Left lung (tissue), 4 donors: ENCODE measurements at regions not wholly inside any gene's neighbourhood (a gene's known extent, or its start where the extent isn't known, plus 50 kb on each side); places are given as distances from the start of the nearest gene placed in this dataset.

ENCODE experiments used
- ATAC-seq: fragments of 200-7000 bp; cut with Tn5 transposase; one replicate; pipeline ENCODE4 v1.9.1; 2020; ENCODE audit warnings: moderate library complexity
- DNase-seq, 4 donors: peaks; one replicate each; pipeline ENCODE4 v3.0.0-alpha.2; 2013 to 2020
- H3K27ac ChIP-seq, 2 donors: fragments of 200-600 bp; sonication (generic) in 1 of 2; one replicate each; pipeline versions ENCODE4 v1.5.0 to v1.8.0; 2020 to 2021
- H3K27me3 ChIP-seq, 2 donors: fragments of 200-600 bp; sonication (generic) in 1 of 2; one replicate each; pipeline versions ENCODE4 v1.5.0 to v1.8.0; 2020 to 2021
- H3K36me3 ChIP-seq, 2 donors: fragments of 200-600 bp; sonication (generic) in 1 of 2; one replicate each; pipeline versions ENCODE4 v1.5.0 to v1.8.0; 2020 to 2021
- H3K4me1 ChIP-seq, 2 donors: fragments of 200-600 bp; one replicate each; pipeline ENCODE4 v1.8.0; 2021
- H3K4me3 ChIP-seq, 2 donors: fragments of 200-600 bp; sonication (generic) in 1 of 2; one replicate each; pipeline versions ENCODE4 v1.5.0 to v1.8.0; 2020 to 2021; ENCODE audit warnings: mild to moderate bottlenecking in 1 of 2
- H3K9me3 ChIP-seq, 2 donors: fragments of 200-600 bp; sonication (generic) in 1 of 2; one replicate each; pipeline versions ENCODE4 v1.5.0 to v1.8.0; 2020 to 2021
- intact Hi-C, 2 donors: fragments of 100-400 bp; cut with DNase I; formaldehyde crosslinking; loops; one replicate each; pipeline versions ENCODE4 v1.11.2 to v1.14.2; 2022
- TF ChIP-seq, protein P1 (sequence below), 2 donors: fragments of 200-600 bp; sonication (generic) in 1 of 2; IDR thresholded peaks; one replicate each; pipeline versions ENCODE4 v1.5.0 to v1.8.0; 2021; ENCODE audit warnings: antibody characterized with exemption in 2 of 2
- donor health status: DM: no; HTN: yes; CAD: no.
- donor health status: DM: no; HTN: no; CAD: no.

DNA sequence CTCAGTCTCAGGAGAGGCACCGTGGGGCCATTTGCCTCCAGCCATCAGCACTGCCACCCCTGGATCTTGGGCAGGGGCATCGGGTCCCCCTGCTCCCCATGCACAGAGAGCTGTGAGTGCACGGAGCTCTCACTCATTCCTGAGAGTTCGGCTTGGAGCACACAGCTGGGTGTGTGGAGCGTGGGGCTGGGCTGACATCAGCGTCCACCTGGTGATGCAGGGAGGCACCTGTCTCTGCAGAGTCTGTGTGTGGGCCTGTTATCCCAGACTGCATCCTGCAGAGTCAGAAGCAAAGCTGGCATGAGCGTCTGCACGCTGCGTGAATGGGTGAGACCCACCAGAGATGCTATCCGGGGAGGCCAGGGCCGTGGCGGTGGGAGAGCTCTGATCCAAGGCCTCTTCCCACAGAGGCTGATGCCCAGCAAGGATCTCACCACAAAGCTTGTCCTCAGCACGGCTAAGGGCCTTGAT lies 248.8 kb upstream of the AFDN start:
- peaks cover 3% of the 10 kb centered on the region in 2 donors for H3K4me1 ChIP-seq
- H3K27me3 ChIP-seq = no peaks in the 10 kb centered on the region
- ATAC-seq (no peak), DNase-seq (peak in 1 of 4 donors; percentile 43)
- no peak overlapping the region for H3K4me3 ChIP-seq
- peaks cover 0 to 6% of the 10 kb centered on the region in 2 donors for H3K9me3 ChIP-seq
- H3K27ac ChIP-seq = no peak overlapping the region
- TF ChIP-seq, protein P1, sequence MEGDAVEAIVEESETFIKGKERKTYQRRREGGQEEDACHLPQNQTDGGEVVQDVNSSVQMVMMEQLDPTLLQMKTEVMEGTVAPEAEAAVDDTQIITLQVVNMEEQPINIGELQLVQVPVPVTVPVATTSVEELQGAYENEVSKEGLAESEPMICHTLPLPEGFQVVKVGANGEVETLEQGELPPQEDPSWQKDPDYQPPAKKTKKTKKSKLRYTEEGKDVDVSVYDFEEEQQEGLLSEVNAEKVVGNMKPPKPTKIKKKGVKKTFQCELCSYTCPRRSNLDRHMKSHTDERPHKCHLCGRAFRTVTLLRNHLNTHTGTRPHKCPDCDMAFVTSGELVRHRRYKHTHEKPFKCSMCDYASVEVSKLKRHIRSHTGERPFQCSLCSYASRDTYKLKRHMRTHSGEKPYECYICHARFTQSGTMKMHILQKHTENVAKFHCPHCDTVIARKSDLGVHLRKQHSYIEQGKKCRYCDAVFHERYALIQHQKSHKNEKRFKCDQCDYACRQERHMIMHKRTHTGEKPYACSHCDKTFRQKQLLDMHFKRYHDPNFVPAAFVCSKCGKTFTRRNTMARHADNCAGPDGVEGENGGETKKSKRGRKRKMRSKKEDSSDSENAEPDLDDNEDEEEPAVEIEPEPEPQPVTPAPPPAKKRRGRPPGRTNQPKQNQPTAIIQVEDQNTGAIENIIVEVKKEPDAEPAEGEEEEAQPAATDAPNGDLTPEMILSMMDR (IDR thresholded peaks at IDR 0.05) = no peak
- no peaks in the 10 kb centered on the region for H3K36me3 ChIP-seq
- intact Hi-C loops = no loop called here

DNA sequence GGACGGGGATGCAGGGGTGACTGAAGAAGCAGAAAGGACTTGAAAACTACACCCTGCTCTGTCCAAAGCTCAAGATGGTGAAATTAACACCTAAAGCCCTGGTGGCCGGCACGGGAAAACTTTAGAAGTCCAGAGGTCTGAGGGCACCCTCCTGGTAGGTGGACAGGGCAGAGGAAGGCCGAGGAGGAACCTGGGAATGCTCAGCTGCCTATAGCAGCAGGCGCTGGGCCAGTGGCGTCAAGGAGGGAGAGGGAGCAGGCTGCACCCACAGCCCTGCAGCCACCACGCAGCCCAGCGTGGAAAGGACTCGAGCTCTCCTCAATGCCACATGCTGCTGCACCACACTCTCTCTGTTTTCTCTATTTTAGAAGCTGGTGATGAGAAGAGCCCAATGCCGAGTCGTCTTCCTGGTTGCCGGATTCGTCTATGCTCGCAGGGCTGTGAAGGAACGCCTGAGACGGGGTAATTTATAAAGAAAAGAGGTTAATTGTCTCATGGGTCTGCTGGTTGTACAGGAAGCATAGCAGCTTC lies 248.3 kb upstream of the AFDN start:
- H3K27me3 ChIP-seq = no peaks in the 10 kb centered on the region
- DNase-seq (peak in 1 of 4 donors; percentile 62), ATAC-seq (no peak)
- peaks cover under 1 to 1% of the 10 kb centered on the region in 2 donors for H3K4me1 ChIP-seq
- no peak overlapping the region for H3K27ac ChIP-seq
- H3K9me3 ChIP-seq = peaks cover 0 to 10% of the 10 kb centered on the region in 2 donors
- intact Hi-C loops = no loop called here
- TF ChIP-seq, protein P1 (IDR thresholded peaks at IDR 0.05) = no peak
- H3K36me3 ChIP-seq = no peaks in the 10 kb centered on the region
- no peak overlapping the region for H3K4me3 ChIP-seq

DNA sequence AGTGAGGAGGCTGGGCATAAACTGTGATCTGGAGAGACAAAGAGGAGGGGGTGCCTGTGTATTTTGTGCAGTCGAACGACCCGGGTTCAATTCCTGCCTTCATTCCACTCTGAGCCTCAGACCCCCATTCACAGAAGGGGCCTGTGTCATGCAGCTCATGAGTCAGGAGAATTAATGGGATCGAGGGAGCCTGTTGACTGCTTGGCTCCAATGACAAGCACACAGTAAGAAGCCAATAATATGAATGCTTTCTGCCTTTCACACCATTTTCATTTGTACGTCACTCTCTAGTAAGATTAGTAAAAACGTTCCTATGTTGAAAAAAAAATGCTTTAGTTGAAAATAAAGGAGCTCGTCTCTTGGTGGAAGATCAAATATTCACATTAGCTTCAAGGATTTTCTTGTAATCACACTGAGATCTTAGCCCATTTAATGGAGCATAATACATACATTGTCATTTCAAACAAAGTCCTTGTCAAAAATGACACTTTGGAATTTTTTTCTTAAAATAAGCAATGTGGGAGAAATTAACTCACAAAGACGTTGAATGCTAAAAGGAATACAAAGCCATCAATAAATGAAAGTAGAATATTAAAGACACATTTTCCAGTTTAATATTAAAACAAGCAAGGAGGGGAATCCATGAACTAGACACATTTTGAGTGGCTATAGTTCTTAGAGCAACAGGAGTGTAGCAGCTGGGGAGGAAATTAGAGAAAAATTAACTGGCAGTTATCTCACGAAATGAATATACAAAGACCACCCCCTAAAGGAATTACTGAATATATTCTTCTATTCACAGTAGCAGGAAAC lies 246.7 kb upstream of the AFDN start:
- peak in 1 of 4 donors; percentile 42 for DNase-seq
- Histone ChIP-seq H3K36me3 (no peaks in the 10 kb centered on the region), H3K4me1 (no peaks in the 10 kb centered on the region), H3K4me3 (no peak overlapping the region), H3K27ac (no peak overlapping the region), H3K9me3 (peaks cover 0 to 12% of the 10 kb centered on the region in 2 donors), H3K27me3 (no peaks in the 10 kb centered on the region)
- TF ChIP-seq, protein P1 (IDR thresholded peaks at IDR 0.05) = no peak
- ATAC-seq = no peak
- intact Hi-C loops = no loop called here

DNA sequence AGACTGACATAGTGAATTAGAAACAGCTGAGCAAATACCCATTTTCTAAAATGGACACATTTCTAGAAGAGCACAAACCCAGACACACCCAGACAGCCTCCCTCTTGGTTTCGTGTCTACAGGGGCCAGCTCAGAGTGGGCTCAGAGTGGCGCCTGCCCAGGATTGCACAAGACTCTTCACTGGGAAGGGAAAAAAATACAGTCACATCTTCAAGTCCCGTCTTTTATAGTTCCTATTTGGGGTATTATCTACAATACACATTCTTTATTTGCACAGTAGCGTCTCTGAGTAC lies 246.1 kb upstream of the AFDN start:
- intact Hi-C loops = no loop called here
- DNase-seq (peak in 1 of 4 donors; percentile 18), ATAC-seq (no peak)
- TF ChIP-seq, protein P1 (IDR thresholded peaks at IDR 0.05) = no peak
- Histone ChIP-seq H3K27ac (no peak overlapping the region), H3K4me3 (no peak overlapping the region), H3K36me3 (no peaks in the 10 kb centered on the region), H3K4me1 (no peaks in the 10 kb centered on the region), H3K27me3 (no peaks in the 10 kb centered on the region), H3K9me3 (peaks cover 0 to 12% of the 10 kb centered on the region in 2 donors)

DNA sequence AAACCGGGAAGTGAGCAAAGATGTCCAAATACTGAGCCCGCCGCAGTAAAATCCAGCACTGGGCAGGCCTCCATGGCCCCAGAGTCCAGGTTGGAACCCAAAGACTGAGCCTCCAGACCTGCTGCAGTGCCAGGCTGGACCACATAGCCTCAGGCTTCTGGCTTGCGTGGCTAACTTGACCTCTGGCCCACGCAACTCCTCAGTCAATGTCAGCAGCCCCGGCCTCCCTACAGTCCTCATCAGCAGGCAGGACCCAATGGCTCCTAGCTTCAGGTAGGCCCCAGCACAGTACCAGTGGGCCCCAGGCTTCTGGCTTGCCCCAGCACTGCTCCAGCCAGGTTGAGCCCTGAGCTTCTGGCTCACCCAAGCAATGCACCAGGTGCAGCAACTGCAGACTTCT lies 245.1 kb upstream of the AFDN start:
- H3K9me3 ChIP-seq = peaks cover 0 to 12% of the 10 kb centered on the region in 2 donors
- no peaks in the 10 kb centered on the region for H3K36me3 ChIP-seq
- no peaks in the 10 kb centered on the region for H3K27me3 ChIP-seq
- TF ChIP-seq, protein P1 (IDR thresholded peaks at IDR 0.05) = no peak
- intact Hi-C loops = no loop called here
- H3K4me1 ChIP-seq = no peaks in the 10 kb centered on the region
- ATAC-seq (no peak), DNase-seq (peak in 1 of 4 donors; percentile 42)
- H3K27ac ChIP-seq = no peak overlapping the region
- H3K4me3 ChIP-seq = no peak overlapping the region
